ENCODE measurements at regions not wholly inside any gene's neighbourhood (a gene's known extent, or its start where the extent isn't known, plus 50 kb on each side); places are given as distances from the start of the nearest gene placed in this dataset.

GRCh38 chr3:191997579-191998268, 536.8 kb downstream of the PYDC2 start:
- Histone ChIP-seq H3K27ac (ENCODE audit: insufficient read depth, low read depth, low read length, poor library complexity, severe bottlenecking) (peak overlapping the region; percentile 84), H3K27me3 (ENCODE audit: control insufficient read depth, insufficient read depth, low read length, poor library complexity, severe bottlenecking) (no peaks in the 10 kb centered on the region), H3K4me1 (ENCODE audit: control insufficient read depth, insufficient read depth, low read length) (peaks cover 20% of the 10 kb centered on the region), H3K4me3 (ENCODE audit: insufficient read depth, low read depth, low read length) (no peak overlapping the region), H3K36me3 (ENCODE audit: control insufficient read depth, insufficient read depth, low read length) (no peaks in the 10 kb centered on the region), H3K9me3 (ENCODE audit: control insufficient read depth, low read length) (no peaks in the 10 kb centered on the region)
- 0 to 3% methylated on average over 1 of the region's 1 CpG for WGBS, 2 experiments

GRCh38 chr3:192001218-192001617, 540.3 kb downstream of the PYDC2 start:
- peaks cover 20% of the 10 kb centered on the region for H3K4me1 ChIP-seq (ENCODE audit: control insufficient read depth, insufficient read depth, low read length)
- H3K9me3 ChIP-seq (ENCODE audit: control insufficient read depth, low read length), result no peaks in the 10 kb centered on the region
- H3K36me3 ChIP-seq (ENCODE audit: control insufficient read depth, insufficient read depth, low read length), result no peaks in the 10 kb centered on the region
- no peak overlapping the region for H3K4me3 ChIP-seq (ENCODE audit: insufficient read depth, low read depth, low read length)
- H3K27me3 ChIP-seq (ENCODE audit: control insufficient read depth, insufficient read depth, low read length, poor library complexity, severe bottlenecking), result no peaks in the 10 kb centered on the region
- 48 to 90% methylated on average over 1 to 2 of the region's 2 CpGs for WGBS, 2 experiments
- no peak overlapping the region for H3K27ac ChIP-seq (ENCODE audit: insufficient read depth, low read depth, low read length, poor library complexity, severe bottlenecking)

- no peaks in the 10 kb centered on the region for H3K36me3 ChIP-seq (ENCODE audit: control insufficient read depth, insufficient read depth, low read length)
- no peak overlapping the region for H3K27ac ChIP-seq (ENCODE audit: insufficient read depth, low read depth, low read length, poor library complexity, severe bottlenecking)
- 93 to 95% methylated on average over 1 of the region's 1 CpG for WGBS, 2 experiments
- H3K4me3 ChIP-seq (ENCODE audit: insufficient read depth, low read depth, low read length), result no peak overlapping the region
- no peaks in the 10 kb centered on the region for H3K4me1 ChIP-seq (ENCODE audit: control insufficient read depth, insufficient read depth, low read length)
- no peaks in the 10 kb centered on the region for H3K27me3 ChIP-seq (ENCODE audit: control insufficient read depth, insufficient read depth, low read length, poor library complexity, severe bottlenecking)
- no peaks in the 10 kb centered on the region for H3K9me3 ChIP-seq (ENCODE audit: control insufficient read depth, low read length)
Measured at GRCh38 chr3:192005989-192006388, 545.0 kb downstream of the PYDC2 start.

GRCh38 chr3:192009903-192010302, 548.9 kb downstream of the PYDC2 start:
- Histone ChIP-seq H3K27ac (ENCODE audit: insufficient read depth, low read depth, low read length, poor library complexity, severe bottlenecking) (no peak overlapping the region), H3K4me3 (ENCODE audit: insufficient read depth, low read depth, low read length) (no peak overlapping the region), H3K36me3 (ENCODE audit: control insufficient read depth, insufficient read depth, low read length) (no peaks in the 10 kb centered on the region), H3K27me3 (ENCODE audit: control insufficient read depth, insufficient read depth, low read length, poor library complexity, severe bottlenecking) (no peaks in the 10 kb centered on the region), H3K4me1 (ENCODE audit: control insufficient read depth, insufficient read depth, low read length) (no peaks in the 10 kb centered on the region), H3K9me3 (ENCODE audit: control insufficient read depth, low read length) (no peaks in the 10 kb centered on the region)
- 100% methylated on average over 1 of the region's 2 CpGs; no CpG with 5 or more reads in 1 of the 2 experiments for WGBS, 2 experiments

GRCh38 chr3:192010490-192010889, 549.5 kb downstream of the PYDC2 start:
- 0 to 39% methylated on average over 1 to 2 of the region's 2 CpGs for WGBS, 2 experiments
- Histone ChIP-seq H3K9me3 (ENCODE audit: control insufficient read depth, low read length) (no peaks in the 10 kb centered on the region), H3K4me1 (ENCODE audit: control insufficient read depth, insufficient read depth, low read length) (no peaks in the 10 kb centered on the region), H3K4me3 (ENCODE audit: insufficient read depth, low read depth, low read length) (no peak overlapping the region), H3K36me3 (ENCODE audit: control insufficient read depth, insufficient read depth, low read length) (no peaks in the 10 kb centered on the region), H3K27me3 (ENCODE audit: control insufficient read depth, insufficient read depth, low read length, poor library complexity, severe bottlenecking) (no peaks in the 10 kb centered on the region), H3K27ac (ENCODE audit: insufficient read depth, low read depth, low read length, poor library complexity, severe bottlenecking) (no peak overlapping the region)

GRCh38 chr3:192011137-192011536, 550.2 kb downstream of the PYDC2 start:
- no peaks in the 10 kb centered on the region for H3K9me3 ChIP-seq (ENCODE audit: control insufficient read depth, low read length)
- no peaks in the 10 kb centered on the region for H3K4me1 ChIP-seq (ENCODE audit: control insufficient read depth, insufficient read depth, low read length)
- WGBS, 2 experiments, result 83 to 89% methylated on average over 1 of the region's 1 CpG
- H3K36me3 ChIP-seq (ENCODE audit: control insufficient read depth, insufficient read depth, low read length), result no peaks in the 10 kb centered on the region
- H3K27me3 ChIP-seq (ENCODE audit: control insufficient read depth, insufficient read depth, low read length, poor library complexity, severe bottlenecking), result no peaks in the 10 kb centered on the region
- no peak overlapping the region for H3K4me3 ChIP-seq (ENCODE audit: insufficient read depth, low read depth, low read length)
- H3K27ac ChIP-seq (ENCODE audit: insufficient read depth, low read depth, low read length, poor library complexity, severe bottlenecking), result no peak overlapping the region

GRCh38 chr3:192013110-192013509, 552.1 kb downstream of the PYDC2 start:
- 85 to 87% methylated on average over 1 of the region's 1 CpG for WGBS, 2 experiments
- H3K9me3 ChIP-seq (ENCODE audit: control insufficient read depth, low read length), result no peaks in the 10 kb centered on the region
- no peaks in the 10 kb centered on the region for H3K27me3 ChIP-seq (ENCODE audit: control insufficient read depth, insufficient read depth, low read length, poor library complexity, severe bottlenecking)
- H3K27ac ChIP-seq (ENCODE audit: insufficient read depth, low read depth, low read length, poor library complexity, severe bottlenecking), result no peak overlapping the region
- no peak overlapping the region for H3K4me3 ChIP-seq (ENCODE audit: insufficient read depth, low read depth, low read length)
- H3K4me1 ChIP-seq (ENCODE audit: control insufficient read depth, insufficient read depth, low read length), result no peaks in the 10 kb centered on the region
- H3K36me3 ChIP-seq (ENCODE audit: control insufficient read depth, insufficient read depth, low read length), result no peaks in the 10 kb centered on the region

- H3K27ac ChIP-seq (ENCODE audit: insufficient read depth, low read depth, low read length, poor library complexity, severe bottlenecking), result no peak overlapping the region
- no peaks in the 10 kb centered on the region for H3K9me3 ChIP-seq (ENCODE audit: control insufficient read depth, low read length)
- no peaks in the 10 kb centered on the region for H3K27me3 ChIP-seq (ENCODE audit: control insufficient read depth, insufficient read depth, low read length, poor library complexity, severe bottlenecking)
- H3K4me1 ChIP-seq (ENCODE audit: control insufficient read depth, insufficient read depth, low read length), result no peaks in the 10 kb centered on the region
- no peak overlapping the region for H3K4me3 ChIP-seq (ENCODE audit: insufficient read depth, low read depth, low read length)
- H3K36me3 ChIP-seq (ENCODE audit: control insufficient read depth, insufficient read depth, low read length), result no peaks in the 10 kb centered on the region
- WGBS, 2 experiments, result 92 to 95% methylated on average over 1 to 2 of the region's 2 CpGs
Measured at GRCh38 chr3:192022412-192022811, 561.4 kb downstream of the PYDC2 start.

- Histone ChIP-seq H3K4me1 (ENCODE audit: control insufficient read depth, insufficient read depth, low read length) (no peaks in the 10 kb centered on the region), H3K27ac (ENCODE audit: insufficient read depth, low read depth, low read length, poor library complexity, severe bottlenecking) (no peak overlapping the region), H3K9me3 (ENCODE audit: control insufficient read depth, low read length) (no peaks in the 10 kb centered on the region), H3K27me3 (ENCODE audit: control insufficient read depth, insufficient read depth, low read length, poor library complexity, severe bottlenecking) (no peaks in the 10 kb centered on the region), H3K36me3 (ENCODE audit: control insufficient read depth, insufficient read depth, low read length) (no peaks in the 10 kb centered on the region), H3K4me3 (ENCODE audit: insufficient read depth, low read depth, low read length) (no peak overlapping the region)
- 90 to 91% methylated on average over 1 of the region's 1 CpG for WGBS, 2 experiments
Measured at GRCh38 chr3:192024751-192025150, 563.8 kb downstream of the PYDC2 start.

- H3K4me1 ChIP-seq (ENCODE audit: control insufficient read depth, insufficient read depth, low read length), result no peaks in the 10 kb centered on the region
Measured at GRCh38 chr3:192026661-192027060, 565.7 kb downstream of the PYDC2 start.

More at GRCh38 chr3:192026661-192027060, 565.7 kb downstream of the PYDC2 start:
- no peak overlapping the region for H3K4me3 ChIP-seq (ENCODE audit: insufficient read depth, low read depth, low read length)
- no peaks in the 10 kb centered on the region for H3K9me3 ChIP-seq (ENCODE audit: control insufficient read depth, low read length)
- H3K27me3 ChIP-seq (ENCODE audit: control insufficient read depth, insufficient read depth, low read length, poor library complexity, severe bottlenecking), result no peaks in the 10 kb centered on the region
- WGBS, 2 experiments, result 92 to 100% methylated on average over 1 to 2 of the region's 2 CpGs
- H3K27ac ChIP-seq (ENCODE audit: insufficient read depth, low read depth, low read length, poor library complexity, severe bottlenecking), result no peak overlapping the region
- no peaks in the 10 kb centered on the region for H3K36me3 ChIP-seq (ENCODE audit: control insufficient read depth, insufficient read depth, low read length)
